Medulla oblongata (tissue), 1 donor: ENCODE measurements at regions not wholly inside any gene's neighbourhood (a gene's known extent, or its start where the extent isn't known, plus 50 kb on each side); places are given as distances from the start of the nearest gene placed in this dataset.

Experiments used
- DNase-seq: peaks from one replicate; pipeline ENCODE4 v3.0.0-alpha.2; 2015; ENCODE audit errors: extremely low spot score

DNA sequence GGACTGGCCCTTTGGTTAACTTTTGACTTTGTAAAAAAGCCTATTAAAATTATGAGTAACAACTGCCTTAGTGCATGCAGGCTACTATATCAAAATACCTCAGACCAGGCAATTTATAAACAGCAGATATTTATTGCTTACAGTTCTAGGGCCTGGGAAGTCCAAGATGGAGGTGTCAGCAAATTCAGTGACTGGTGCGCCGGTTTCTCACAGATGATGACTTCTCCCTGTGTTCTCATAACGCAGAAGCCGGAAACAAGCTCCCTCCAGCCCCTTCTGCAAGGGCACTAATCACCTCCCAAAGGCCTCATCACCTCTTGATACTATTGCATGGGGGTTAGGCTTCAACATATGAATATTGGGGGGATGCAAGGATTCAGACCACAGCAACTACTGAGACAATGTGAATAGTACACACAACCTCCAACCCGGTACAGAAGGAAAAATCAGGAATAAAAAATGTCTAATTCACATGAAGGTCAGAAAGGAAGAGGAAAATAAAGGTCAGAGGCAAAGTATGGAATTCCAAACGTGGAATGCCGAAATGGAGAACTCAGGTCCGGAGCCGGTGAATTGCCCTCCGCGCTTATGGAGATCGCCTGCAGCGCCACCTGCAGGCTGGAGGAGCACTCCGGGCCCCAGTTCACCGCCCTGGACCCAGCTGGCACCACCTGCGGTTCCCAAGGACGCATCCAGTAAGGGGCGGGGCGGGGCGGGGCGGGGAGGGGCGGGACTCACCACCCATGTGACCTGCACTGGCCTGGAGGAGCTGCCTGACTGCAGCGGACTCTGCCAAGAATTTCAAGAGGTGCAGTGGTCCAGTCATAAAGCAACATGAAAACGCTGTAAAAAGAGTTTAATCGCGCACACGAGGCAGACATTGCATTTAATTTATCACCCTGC is 203.4 kb downstream of the KIF26A start:
- DNase-seq, result no peak

DNA sequence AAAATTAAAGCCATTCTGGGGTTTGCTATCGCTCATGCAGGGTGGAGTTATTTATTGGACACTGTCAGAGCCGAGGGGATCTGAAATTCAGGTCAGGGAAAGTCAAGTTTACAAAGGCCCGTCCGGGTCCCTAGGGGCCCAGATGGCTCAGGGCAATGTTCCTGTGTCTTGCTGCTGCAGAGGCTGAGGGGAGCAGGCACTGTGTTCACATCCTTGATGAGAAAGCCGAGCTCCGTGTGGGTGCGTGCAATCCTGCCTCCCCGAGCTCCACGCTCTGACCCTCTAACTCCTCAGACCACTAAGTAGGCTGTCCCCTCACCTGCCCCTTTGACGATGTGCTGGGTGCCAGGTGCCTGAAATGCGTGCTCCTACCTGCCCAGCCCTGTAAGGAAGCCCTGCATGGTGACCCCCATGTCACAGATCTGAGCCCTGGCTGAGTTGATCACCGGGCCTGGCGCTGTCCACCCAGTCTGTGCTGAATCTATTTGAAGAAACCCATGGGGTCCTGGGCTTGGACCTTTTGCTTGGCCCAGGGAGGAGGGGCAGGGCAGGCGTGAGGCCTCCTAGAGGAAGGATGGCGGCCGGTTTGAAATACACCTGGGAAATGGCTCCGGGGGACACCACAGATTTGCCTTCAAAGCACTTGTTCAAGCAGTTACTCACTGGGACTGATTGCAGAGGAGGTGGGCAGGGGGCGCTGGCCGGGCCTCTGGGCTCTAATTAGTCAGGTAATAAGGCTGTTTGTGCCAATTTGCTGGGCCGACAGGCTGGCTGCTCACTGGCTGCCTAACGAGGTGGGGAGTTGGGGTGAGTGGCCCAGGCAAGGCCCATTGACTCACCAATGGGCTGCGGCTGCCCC is 204.3 kb downstream of the KIF26A start:
- DNase-seq, result no peak

DNA sequence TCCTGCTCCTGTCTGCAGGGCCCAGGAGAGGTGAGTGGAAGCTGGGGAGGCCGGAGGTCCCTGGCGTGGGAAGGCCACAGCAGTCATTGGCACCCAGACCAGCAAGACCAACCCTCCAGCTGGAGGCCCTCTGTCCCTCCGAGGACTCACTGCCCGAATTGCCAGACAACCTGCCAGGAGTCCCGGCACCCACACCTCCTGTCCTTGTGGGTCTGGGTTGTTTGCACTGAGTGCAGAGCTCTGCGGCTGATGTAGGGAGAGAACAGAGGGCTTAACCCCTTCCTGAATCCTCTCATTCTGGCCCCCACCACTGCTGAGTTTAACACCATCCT is 204.9 kb downstream of the KIF26A start:
- no peak for DNase-seq

GRCh38 chr14:104343690-104344640 is 205.6 kb downstream of the KIF26A start:
- no peak for DNase-seq

GRCh38 chr14:104344818-104345620 is 206.6 kb downstream of the KIF26A start:
- DNase-seq, result no peak

GRCh38 chr14:104345621-104346462 is 207.5 kb downstream of the KIF26A start:
- no peak for DNase-seq

DNA sequence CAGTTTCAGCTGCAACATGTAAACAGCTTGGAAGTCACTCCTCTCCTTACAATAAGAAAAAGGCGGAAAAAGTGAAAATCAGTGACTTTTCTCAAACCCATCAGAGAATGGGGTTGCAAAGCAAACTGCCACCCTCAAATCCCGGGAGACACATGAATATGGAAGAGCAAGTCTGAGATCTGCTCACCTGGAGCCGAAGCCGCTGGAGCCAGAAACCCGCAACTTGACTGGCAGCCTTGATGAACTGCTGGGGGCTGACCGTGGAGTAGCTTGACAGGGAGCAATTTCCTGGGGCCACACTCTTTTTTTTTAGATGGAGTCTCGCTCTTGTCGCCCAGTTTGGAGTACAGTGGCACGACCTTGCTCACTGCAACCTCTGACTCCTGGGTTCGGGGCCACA is 208.2 kb downstream of the KIF26A start:
- DNase-seq, result no peak

- no peak for DNase-seq
These were observed 210.4 kb downstream of the KIF26A start for GRCh38 chr14:104348741-104349140.

GRCh38 chr14:104349950-104350349 is 211.6 kb downstream of the KIF26A start:
- DNase-seq, result peak; percentile 3

DNA sequence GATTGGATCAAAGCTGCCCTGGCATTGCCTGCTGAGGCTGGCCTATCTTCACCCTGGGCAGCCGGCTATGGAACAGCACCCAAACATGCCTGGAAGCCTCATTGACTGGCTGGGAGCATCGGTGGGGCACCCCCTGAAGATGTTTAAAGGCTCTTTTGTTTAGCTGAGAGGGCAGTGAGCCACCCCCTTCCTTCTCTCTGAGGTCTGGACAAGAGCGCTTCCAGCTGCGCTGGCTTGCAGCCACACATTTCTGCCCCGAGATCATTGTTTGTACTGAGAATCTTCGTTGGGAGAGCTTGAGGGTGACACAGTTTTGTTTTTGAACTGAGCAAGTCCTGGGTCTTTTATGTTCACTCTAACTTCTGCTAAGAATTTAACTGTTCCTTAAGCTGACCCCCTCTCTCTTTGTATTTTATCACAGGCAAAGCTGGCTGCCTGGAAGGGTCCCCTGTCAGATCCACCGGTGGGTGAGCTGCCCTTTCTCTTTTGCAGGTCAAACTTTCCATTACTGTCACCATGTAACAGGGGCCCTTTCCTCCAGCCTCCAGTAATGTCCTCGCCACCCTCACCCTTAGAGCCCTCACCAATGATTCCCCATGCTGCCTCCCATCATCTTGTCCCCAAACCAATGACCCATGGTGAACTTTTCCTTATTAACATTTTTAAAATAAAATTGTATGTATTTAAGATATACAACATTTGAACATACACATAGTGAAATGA is 212.2 kb downstream of the KIF26A start:
- peak; percentile 91 for DNase-seq

- no peak for DNase-seq
These were observed 213.6 kb downstream of the KIF26A start for GRCh38 chr14:104351849-104352492.

DNA sequence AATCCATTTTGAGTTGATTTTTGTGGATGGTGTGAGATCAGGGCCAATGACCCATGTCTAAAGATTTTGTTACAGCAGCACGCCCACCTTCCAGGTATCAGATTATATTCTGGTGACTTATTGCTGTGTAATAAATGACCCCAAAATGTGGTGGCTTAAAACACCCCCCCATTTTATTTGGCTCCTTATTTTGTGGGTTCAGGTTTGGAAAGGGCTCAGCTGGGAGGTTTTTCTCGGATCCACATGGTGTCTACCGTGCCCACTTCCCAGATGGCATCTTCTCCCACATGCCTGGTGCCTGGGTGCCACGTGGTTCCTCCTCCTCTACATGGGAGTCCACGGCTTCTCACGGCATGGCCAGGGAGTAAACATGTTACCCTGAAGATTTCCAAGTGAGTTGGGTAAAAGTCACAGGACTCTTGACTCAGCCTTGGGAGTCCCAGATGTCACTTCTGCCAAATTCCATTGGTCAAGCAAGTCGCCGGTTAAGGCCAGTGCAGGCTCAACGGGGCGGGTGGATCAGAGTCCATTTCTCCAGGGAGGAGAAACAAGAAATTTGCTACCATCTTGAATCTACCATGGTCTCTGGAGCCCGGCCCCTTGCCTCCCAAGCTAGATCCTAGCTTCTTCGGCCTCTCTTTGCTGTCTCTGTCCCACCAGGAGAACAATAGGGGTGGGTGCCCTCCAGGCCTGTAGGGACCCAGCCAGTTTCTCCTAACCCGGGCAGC is 214.3 kb downstream of the KIF26A start:
- DNase-seq, result no peak

DNA sequence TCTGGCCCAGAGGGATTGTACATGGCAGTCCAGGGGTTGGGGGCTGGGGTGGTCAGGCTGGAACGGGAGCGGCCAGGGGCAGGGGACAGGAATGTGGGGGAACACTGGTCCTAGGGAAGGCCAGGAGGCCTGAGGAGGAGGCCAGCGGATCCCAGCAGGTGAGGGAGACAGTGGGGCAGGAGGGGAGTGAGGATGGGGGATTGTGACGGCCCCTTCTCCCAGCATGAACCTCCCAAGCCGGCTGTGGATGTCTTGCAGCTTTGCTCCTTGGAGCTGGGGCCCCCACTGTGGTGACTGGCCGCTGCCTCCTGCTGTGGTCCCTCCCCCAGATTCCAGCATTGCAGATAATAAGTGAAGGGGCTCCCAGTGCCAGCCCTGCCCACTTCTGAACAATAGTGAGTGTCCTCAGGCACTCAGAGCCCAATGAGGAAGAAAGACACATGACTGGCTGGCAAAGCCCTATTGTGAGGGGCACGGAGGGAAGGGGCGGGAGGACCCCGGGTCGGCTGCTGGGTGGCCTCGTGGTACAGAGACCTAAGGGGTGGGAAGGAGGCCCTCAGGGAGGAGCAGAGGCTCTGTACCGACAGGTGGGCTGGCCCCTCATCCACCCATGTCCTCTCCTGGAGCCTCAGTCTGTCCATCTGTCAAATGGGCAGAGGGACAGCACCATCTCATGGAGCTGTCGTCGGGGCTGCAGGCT is 215.0 kb downstream of the KIF26A start:
- no peak for DNase-seq

GRCh38 chr14:104353921-104354701 is 215.7 kb downstream of the KIF26A start:
- DNase-seq, result no peak

GRCh38 chr14:104355101-104356019 is 217.0 kb downstream of the KIF26A start:
- DNase-seq, result no peak
